SU-DHL-6 (cell line): ENCODE measurements at regions not wholly inside any gene's neighbourhood (a gene's known extent, or its start where the extent isn't known, plus 50 kb on each side); places are given as distances from the start of the nearest gene placed in this dataset.
A peak's percentile ranks its signal among the peaks of the same experiment; 100 is the strongest.

ENCODE experiments used
- H2AFZ ChIP-seq: fragments of 200-600 bp; sonication (generic); 2 replicates; pipeline ENCODE4 v1.6.1; 2014; ENCODE audit warnings: low read depth, mild to moderate bottlenecking, moderate library complexity, mixed read lengths, antibody characterized with exemption, low read length; ENCODE audit not compliant: severe bottlenecking
- H3F3A ChIP-seq: fragments of 200-600 bp; shearing (Covaris generic); 2 replicates; pipeline ENCODE4 v1.6.0; 2016; ENCODE audit warnings: antibody characterized with exemption, mild to moderate bottlenecking; ENCODE audit not compliant: insufficient read depth
- H3K27ac ChIP-seq: fragments of 200-600 bp; sonication (generic); 2 replicates; pipeline ENCODE4 v1.5.1; 2016; ENCODE audit warnings: low read depth, mild to moderate bottlenecking, low read length, moderate library complexity, mixed read lengths
- H3K27me3 ChIP-seq: fragments of 200-600 bp; sonication (generic), shearing (Covaris generic); 2 replicates; pipeline ENCODE4 v1.6.0; 2014; ENCODE audit warnings: mild to moderate bottlenecking, low read length
- H3K36me3 ChIP-seq: fragments of 200-600 bp; sonication (generic); 2 replicates; pipeline ENCODE4 v1.6.1; 2014; ENCODE audit warnings: mild to moderate bottlenecking, low read length, mixed read lengths
- H3K4me2 ChIP-seq: fragments of 300-600, 200-600 bp; shearing (Covaris generic), sonication (generic); 2 replicates; pipeline ENCODE4 v1.6.0; 2014; ENCODE audit warnings: low read length, low read depth, mild to moderate bottlenecking; ENCODE audit not compliant: poor library complexity, severe bottlenecking
- H3K4me3 ChIP-seq: fragments of 200-600 bp; sonication (generic); 2 replicates; pipeline ENCODE4 v1.5.1; 2014; ENCODE audit warnings: antibody characterized with exemption, low read length, mild to moderate bottlenecking, mixed read lengths; ENCODE audit not compliant: insufficient read depth, poor library complexity, severe bottlenecking
- H3K79me2 ChIP-seq: fragments of 200-600 bp; sonication (generic); 2 replicates; pipeline ENCODE4 v1.6.1; 2014; ENCODE audit warnings: mild to moderate bottlenecking, low read length, moderate library complexity; ENCODE audit not compliant: insufficient read depth
- H3K9ac ChIP-seq: fragments of 200-600 bp; sonication (generic); 2 replicates; pipeline ENCODE4 v1.7.0; 2014; ENCODE audit warnings: mild to moderate bottlenecking, low read length
- H3K9me2 ChIP-seq: fragments of 200-600 bp; sonication (generic); replicated peaks from 2 replicates; pipeline ENCODE4 v1.6.1; 2014; ENCODE audit warnings: low read length; ENCODE audit not compliant: insufficient read depth
- H3K9me3 ChIP-seq: fragments of 200-600 bp; sonication (generic); 2 replicates; pipeline ENCODE4 v1.6.1; 2014; ENCODE audit warnings: low read length, mixed read lengths; ENCODE audit not compliant: insufficient read depth
- H4K20me1 ChIP-seq: fragments of 200-600 bp; sonication (generic); 2 replicates; pipeline ENCODE4 v1.6.1; 2014; ENCODE audit warnings: low read depth, mild to moderate bottlenecking, antibody characterized with exemption, low read length, moderate library complexity, mixed read lengths
- EZH2phosphoT487 ChIP-seq: fragments of 200-600 bp; sonication (generic), shearing (Covaris generic); conservative IDR thresholded peaks from 2 replicates; pipeline ENCODE4 v1.6.1; 2018; ENCODE audit warnings: mild to moderate bottlenecking, antibody characterized with exemption, low read length, moderate library complexity, mixed read lengths
- TF ChIP-seq, protein P1 (sequence below): fragments of 200-600 bp; sonication (generic); IDR thresholded peaks from one replicate; pipeline ENCODE4 v1.5.1; 2017; ENCODE audit warnings: antibody characterized with exemption, mild to moderate bottlenecking, low read length, moderate library complexity; ENCODE audit not compliant: insufficient read depth, poor library complexity, severe bottlenecking

DNA sequence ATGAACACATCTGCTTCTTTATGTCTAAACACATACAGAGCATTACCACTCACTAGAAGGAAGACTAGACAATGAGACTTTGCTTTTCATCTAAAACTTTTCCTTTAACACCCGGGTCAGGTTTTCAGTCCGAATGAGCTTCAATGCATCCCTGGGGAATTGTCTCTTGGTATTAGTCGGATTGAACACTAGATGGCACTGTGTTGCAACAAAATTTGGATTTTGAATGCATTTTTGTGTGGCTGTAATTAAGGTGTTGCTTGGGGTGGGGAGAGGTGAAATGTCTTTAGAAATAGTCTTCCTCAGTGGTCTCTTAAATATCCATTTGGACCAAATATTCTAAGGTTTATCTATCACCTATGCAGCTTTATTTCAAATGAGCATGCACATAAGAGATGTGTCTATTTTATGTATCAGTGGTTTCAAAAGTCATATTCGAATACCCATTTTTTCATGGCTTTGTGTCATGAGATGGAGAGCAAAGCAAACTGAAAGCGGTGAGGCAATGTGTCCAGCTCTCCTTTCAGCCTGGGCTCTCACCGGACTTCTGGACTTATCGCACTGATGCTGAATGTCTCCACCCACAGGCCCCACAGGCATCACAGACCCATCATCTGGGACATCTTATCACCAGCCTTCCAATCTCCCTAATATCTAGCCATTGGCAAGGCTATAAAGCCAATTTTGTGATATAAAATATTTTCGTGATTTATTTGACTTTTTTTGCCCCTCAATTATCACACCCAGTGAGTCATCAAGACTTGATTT is 510.3 kb downstream of the RNF144A start:
- H3K9me2 ChIP-seq, result no peaks in the 10 kb centered on the region
- no peak overlapping the region for H3K4me3 ChIP-seq
- H3K27me3 ChIP-seq, result no peaks in the 10 kb centered on the region
- H3K36me3 ChIP-seq, result no peaks in the 10 kb centered on the region
- no peak overlapping the region for H3K27ac ChIP-seq
- H4K20me1 ChIP-seq, result no peaks in the 10 kb centered on the region
- H3K4me2 ChIP-seq, result no peak overlapping the region
- H3K79me2 ChIP-seq, result no peaks in the 10 kb centered on the region
- no peak overlapping the region for H2AFZ ChIP-seq
- H3K9me3 ChIP-seq, result no peaks in the 10 kb centered on the region
- no peaks in the 10 kb centered on the region for H3F3A ChIP-seq
- no peak overlapping the region for H3K9ac ChIP-seq
- TF ChIP-seq EZH2phosphoT487, result no peak
- TF ChIP-seq, protein P1, sequence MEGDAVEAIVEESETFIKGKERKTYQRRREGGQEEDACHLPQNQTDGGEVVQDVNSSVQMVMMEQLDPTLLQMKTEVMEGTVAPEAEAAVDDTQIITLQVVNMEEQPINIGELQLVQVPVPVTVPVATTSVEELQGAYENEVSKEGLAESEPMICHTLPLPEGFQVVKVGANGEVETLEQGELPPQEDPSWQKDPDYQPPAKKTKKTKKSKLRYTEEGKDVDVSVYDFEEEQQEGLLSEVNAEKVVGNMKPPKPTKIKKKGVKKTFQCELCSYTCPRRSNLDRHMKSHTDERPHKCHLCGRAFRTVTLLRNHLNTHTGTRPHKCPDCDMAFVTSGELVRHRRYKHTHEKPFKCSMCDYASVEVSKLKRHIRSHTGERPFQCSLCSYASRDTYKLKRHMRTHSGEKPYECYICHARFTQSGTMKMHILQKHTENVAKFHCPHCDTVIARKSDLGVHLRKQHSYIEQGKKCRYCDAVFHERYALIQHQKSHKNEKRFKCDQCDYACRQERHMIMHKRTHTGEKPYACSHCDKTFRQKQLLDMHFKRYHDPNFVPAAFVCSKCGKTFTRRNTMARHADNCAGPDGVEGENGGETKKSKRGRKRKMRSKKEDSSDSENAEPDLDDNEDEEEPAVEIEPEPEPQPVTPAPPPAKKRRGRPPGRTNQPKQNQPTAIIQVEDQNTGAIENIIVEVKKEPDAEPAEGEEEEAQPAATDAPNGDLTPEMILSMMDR, result peak; percentile 64

- no peak overlapping the region for H3K9ac ChIP-seq
- H3K27me3 ChIP-seq, result no peaks in the 10 kb centered on the region
- no peaks in the 10 kb centered on the region for H3K36me3 ChIP-seq
- no peak overlapping the region for H3K4me2 ChIP-seq
- no peak overlapping the region for H2AFZ ChIP-seq
- no peaks in the 10 kb centered on the region for H4K20me1 ChIP-seq
- no peak overlapping the region for H3K27ac ChIP-seq
- H3K79me2 ChIP-seq, result no peaks in the 10 kb centered on the region
- no peak for TF ChIP-seq EZH2phosphoT487
- TF ChIP-seq, protein P1, result no peak
- no peak overlapping the region for H3K4me3 ChIP-seq
- no peaks in the 10 kb centered on the region for H3K9me3 ChIP-seq
- H3K9me2 ChIP-seq, result no peaks in the 10 kb centered on the region
- H3F3A ChIP-seq, result no peaks in the 10 kb centered on the region
Observed at GRCh38 chr2:7428454-7429204, 511.4 kb downstream of the RNF144A start.

DNA sequence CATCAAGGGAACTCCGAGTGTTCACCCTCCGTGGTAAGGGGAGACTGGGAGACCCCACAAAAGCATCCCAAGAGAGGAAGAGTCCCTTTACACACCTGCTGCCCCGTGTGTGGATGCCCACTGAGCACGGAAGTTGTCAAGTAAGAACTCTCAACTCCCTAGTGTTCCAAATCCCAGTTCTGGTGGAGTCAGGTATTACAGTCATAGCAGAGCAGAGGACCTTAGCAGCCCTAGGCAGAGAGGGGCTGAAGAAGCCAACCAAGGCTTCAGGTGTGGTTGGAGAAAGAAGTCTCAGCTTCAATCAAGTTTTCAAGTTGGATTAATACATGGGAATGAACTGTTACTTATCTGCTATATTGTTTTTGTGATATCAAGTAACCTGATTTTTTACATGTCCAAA is 512.5 kb downstream of the RNF144A start:
- H3K4me3 ChIP-seq, result no peak overlapping the region
- TF ChIP-seq EZH2phosphoT487, result no peak
- TF ChIP-seq, protein P1, result no peak
- H3K4me2 ChIP-seq, result no peak overlapping the region
- no peaks in the 10 kb centered on the region for H3K79me2 ChIP-seq
- H3K36me3 ChIP-seq, result no peaks in the 10 kb centered on the region
- no peak overlapping the region for H3K9ac ChIP-seq
- no peak overlapping the region for H2AFZ ChIP-seq
- H4K20me1 ChIP-seq, result no peaks in the 10 kb centered on the region
- no peaks in the 10 kb centered on the region for H3F3A ChIP-seq
- H3K27ac ChIP-seq, result no peak overlapping the region
- H3K9me2 ChIP-seq, result no peaks in the 10 kb centered on the region
- H3K27me3 ChIP-seq, result no peaks in the 10 kb centered on the region
- no peaks in the 10 kb centered on the region for H3K9me3 ChIP-seq
